Kidney capillary endothelial cell (primary cell): ENCODE measurements at regions not wholly inside any gene's neighbourhood (a gene's known extent, or its start where the extent isn't known, plus 50 kb on each side); places are given as distances from the start of the nearest gene placed in this dataset.

Experiments used
- DNase-seq: peaks from one replicate; pipeline ENCODE4 v3.0.0-alpha.2; 2018; ENCODE audit warnings: low spot score

- DNase-seq: no peak
These were observed 68.3 kb upstream of the SIM2 start for GRCh38 chr21:36630485-36631206.

GRCh38 chr21:36636016-36636415 lies 62.9 kb upstream of the SIM2 start:
- DNase-seq: no peak

GRCh38 chr21:36636439-36636838 lies 62.5 kb upstream of the SIM2 start:
- no peak for DNase-seq

DNA sequence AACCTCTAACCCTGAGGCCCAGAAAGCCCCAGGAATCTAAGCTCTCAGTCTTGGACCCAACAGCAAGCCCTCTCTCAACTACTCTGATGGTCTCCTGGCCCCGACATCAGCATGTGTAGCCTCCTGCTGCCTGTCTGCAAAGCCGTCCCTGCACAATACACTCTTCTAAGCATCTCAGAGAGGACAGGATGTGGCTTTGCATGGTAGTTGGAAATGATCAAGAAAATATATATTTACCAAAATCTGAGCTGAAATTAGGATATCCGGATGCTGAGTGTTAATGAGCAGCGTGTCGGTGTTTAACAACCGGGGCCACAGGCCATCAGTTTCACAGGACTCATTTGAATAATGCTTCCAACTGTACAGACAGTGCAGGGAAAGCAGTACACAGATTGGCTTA lies 59.1 kb upstream of the SIM2 start:
- no peak for DNase-seq

DNA sequence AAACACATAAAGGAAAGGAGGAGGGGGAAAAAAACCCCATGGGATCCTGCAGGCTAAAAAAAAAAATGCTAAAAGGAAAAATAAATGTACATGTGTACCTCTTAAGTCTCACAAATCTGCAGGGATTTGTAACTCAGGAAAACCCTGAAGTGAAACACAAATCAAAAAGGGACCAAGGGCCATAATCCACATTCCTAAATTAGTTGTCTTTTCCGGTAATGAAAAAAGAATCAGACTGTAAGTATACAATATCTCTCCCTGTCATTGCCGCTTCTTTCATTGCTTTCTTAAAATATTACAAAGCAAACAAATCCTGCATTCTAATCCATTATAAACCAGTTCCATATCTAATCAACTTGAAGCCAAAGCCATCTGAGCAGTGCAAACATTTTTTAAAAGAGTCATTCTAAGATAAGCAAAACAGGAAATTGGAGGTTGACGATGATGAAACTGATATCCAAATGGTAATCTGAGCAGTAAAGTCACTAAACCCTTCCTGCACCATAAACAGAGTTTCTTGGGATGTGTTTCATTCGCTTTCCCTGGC lies 58.7 kb upstream of the SIM2 start:
- no peak for DNase-seq

DNA sequence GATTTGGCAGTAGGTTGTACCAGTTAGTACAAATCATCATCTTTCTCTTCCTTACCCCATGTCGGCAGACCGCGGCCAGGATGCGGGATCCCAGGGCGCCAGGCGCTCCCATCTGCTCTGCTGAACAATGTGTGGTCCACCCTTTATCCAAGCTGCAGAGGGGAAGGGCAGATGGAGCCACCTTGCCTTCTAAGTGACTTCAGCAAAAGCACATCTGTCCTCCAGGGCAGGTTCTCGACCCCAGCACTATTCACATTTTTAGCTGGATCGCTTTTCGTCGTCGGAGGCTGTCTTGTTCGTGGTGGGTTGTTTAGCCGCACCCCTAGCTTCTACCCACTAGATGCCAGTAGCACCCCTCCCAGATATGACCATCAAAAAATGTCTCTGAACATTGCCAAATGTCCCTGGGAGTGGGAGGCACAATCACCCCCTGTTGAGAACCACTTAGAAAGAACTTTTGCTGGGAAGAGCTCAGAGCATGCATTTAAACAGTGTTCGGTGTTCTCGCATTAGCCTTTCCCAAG lies 58.1 kb upstream of the SIM2 start:
- no peak for DNase-seq

GRCh38 chr21:36641346-36641745 lies 57.6 kb upstream of the SIM2 start:
- no peak for DNase-seq

GRCh38 chr21:36641886-36642285 lies 57.0 kb upstream of the SIM2 start:
- DNase-seq: no peak

DNA sequence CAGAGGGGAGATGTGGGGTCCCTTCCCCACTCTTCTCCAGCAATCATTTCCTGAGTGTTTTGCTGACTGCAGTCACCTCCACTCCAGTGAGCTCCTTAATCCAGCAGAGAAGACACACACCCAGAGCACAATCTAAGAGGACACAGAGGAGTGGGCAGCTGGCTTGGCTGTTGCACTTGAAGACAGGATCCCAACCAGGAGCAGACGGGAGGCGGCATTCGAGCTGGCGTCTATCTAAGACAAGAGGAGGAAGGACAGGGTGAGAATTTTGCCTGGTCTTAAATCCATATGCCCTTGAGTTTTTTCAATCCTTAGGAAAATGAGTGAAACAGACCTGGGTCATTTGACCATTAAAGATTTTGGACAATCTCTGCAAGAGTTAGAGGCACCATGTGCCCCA lies 56.1 kb upstream of the SIM2 start:
- DNase-seq: no peak

DNA sequence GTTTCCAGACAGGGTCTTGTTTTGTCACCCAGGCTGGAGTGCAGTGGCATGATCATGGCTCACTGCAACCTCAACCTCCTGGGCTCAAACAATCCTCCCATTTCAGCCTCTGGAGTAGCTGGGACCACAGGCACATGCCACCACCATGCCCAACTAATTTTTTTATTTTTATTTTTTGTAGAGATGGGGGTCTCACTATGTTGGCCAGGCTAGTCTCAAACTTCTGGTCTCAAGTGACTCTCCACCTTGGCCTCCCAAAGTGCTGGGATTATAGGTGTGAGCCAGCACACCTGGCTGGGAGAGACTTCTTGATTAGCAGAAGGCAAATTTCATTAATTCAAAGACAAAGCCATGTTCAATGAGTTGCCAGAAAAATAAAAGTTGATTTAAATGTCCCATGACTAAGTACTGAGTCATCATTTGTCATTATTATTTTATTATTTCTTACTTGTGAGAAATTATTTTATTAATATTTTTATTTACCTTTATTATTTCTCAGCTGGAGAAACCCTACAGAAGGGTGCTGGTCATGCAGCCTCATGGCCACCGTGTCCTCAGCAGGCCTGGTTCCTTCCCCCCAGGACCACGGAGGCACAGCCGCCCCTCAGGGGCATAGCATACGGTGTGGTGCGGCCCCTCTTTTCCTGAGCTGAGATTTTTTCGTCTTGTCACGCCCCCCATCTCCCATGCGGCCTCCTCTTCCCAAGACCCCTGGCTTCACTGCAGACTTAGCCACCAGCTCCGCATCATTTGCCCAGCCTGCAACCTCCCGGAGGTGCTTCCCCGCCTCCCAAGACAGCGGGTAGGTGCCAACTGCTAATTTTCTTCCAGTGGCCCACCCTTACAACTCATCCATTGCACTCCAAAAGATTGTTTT lies 55.3 kb upstream of the SIM2 start:
- no peak for DNase-seq

DNA sequence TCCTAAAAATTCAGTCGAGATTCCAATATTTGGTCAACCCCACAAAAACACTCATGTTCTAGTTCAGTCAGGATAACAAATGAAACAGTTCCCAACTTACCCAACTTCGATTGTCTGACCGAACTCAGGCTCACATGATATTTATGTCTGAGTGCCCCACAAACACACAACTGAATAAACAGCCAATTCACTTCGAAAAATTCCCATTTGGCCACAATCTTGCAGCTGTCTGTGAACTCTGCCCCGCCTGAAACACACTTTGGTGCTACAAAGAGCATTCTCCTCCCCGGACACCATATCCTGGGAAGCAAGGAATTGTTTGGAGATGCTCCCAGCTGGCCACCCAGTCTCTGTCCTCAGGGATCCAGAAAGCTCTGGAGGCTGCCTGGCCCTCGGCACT lies 52.9 kb upstream of the SIM2 start:
- no peak for DNase-seq

GRCh38 chr21:36646645-36647044 lies 52.3 kb upstream of the SIM2 start:
- no peak for DNase-seq

DNA sequence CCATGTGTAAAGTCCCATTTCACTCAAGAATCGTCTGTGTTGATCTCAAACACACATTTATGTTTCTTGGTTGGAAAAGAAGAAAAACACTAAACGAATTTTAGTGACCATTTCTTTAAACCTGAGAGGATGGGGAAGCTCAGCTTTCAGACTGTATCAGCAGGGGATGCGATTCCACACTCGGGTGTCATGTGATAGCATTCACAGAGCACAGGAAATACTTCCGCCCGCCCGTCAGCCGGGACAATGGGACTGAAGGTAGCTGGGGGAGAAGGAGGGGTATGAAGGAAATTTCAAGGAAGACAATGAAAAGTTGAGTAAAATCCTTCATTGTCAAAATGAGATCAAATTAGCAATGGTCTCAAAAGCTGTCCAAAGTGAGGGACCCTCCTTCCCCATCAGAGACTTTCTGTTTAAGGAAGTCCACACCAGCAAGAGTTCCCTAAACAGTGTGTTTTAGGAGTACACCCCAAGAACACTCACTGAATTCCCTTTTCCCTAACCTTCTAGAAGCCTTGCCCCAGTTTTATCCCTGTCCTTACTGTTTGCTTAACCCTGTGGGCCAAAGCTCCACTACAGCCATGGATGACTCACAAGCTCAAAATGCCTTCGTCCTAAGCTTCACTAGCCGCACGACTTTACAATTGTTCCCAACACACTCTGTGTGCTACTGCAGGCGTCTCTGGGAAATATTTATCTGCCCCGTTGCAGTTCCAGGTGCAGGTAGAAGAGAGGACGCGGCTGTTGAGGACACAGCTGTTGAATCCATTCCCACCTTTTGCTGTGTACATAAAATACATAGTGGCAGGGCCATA lies 51.4 kb upstream of the SIM2 start:
- DNase-seq: peak; percentile 78
